Stimulated activated naive CD8-positive, alpha-beta T cell treated with anti-CD3 and anti-CD28 coated beads, Interleukin-15, amount 100 ng/mL, for 72 hours (primary cell): ENCODE measurements at regions not wholly inside any gene's neighbourhood (a gene's known extent, or its start where the extent isn't known, plus 50 kb on each side); places are given as distances from the start of the nearest gene placed in this dataset.
"Not testable (repeated sequence)": the region's sequence is repeated elsewhere in the genome, so short reads cannot be mapped to it uniquely, and the experiment has no call there.

ENCODE experiments used
- ATAC-seq: fragments of 150-1000 bp; cut with Tn5 transposase; 2 replicates; pipeline ENCODE4 v1.10.0; 2021; ENCODE audit warnings: mild to moderate bottlenecking, moderate library complexity
- DNase-seq, 2 donors: peaks; one replicate each; pipeline ENCODE4 v3.0.0; 2021 to 2022
- H3K27ac Mint-ChIP-seq, 2 donors: one replicate each; pipeline ENCODE4 v1.8.0; 2022; ENCODE audit warnings: mild to moderate bottlenecking in 2 of 2, mixed read lengths in 2 of 2, moderate library complexity in 2 of 2
- H3K27me3 Mint-ChIP-seq: one replicate; pipeline ENCODE4 v1.8.0; 2022; ENCODE audit warnings: mixed read lengths
- H3K4me1 Mint-ChIP-seq: one replicate; pipeline ENCODE4 v1.8.0; 2022; ENCODE audit warnings: mild to moderate bottlenecking, mixed read lengths
- H3K4me3 Mint-ChIP-seq, 2 donors: one replicate each; pipeline ENCODE4 v1.8.0; 2022; ENCODE audit warnings: mild to moderate bottlenecking in 2 of 2, mixed read lengths in 2 of 2, moderate library complexity in 1 of 2
- H3K9me3 Mint-ChIP-seq, 2 donors: one replicate each; pipeline ENCODE4 v1.8.0; 2022; ENCODE audit warnings: mixed read lengths in 2 of 2

DNA sequence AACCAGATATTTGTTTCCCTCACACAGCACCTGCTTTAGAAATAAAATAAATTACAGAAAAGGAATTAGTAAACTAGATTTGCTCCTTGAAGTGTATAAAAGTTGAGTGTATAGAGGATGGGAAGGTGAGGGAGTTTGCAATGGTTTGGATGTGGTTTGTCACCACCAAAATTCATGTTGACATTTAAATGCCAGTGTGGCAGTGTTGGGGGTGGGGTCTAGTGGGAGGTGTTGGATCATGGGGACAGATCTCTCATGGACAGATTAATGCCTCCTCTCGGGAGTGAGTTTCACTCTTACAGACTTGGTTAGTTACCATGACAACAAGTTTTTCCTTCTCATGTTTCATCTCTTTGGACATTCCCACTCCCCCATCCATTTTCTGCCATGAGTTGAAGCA lies 83.9 kb upstream of the PRSS3 start:
- not testable (repeated sequence) for H3K4me1 Mint-ChIP-seq, DNase-seq, H3K27me3 Mint-ChIP-seq, H3K9me3 Mint-ChIP-seq, ATAC-seq, H3K4me3 Mint-ChIP-seq, H3K27ac Mint-ChIP-seq

DNA sequence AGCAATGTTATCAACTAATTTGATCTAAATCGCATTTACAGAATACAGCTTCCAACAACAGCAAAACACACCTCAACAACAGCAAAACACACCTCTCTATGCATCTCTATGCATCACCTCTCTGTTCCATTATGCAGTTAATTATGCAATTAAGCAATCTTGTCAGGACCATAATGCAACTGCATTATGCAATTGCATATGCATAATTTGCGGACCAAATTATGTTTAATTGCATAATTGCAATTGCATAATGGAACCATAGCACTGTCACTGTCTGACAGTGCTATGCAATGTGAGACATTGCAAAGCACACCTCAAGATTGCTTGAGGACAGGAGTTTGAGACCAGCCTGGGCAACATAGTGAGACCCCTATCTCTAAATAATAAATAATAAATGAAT lies 80.4 kb upstream of the PRSS3 start:
- DNase-seq = no peak
- no peak overlapping the region for H3K4me3 Mint-ChIP-seq
- peaks cover 5% of the 10 kb centered on the region for H3K4me1 Mint-ChIP-seq

DNA sequence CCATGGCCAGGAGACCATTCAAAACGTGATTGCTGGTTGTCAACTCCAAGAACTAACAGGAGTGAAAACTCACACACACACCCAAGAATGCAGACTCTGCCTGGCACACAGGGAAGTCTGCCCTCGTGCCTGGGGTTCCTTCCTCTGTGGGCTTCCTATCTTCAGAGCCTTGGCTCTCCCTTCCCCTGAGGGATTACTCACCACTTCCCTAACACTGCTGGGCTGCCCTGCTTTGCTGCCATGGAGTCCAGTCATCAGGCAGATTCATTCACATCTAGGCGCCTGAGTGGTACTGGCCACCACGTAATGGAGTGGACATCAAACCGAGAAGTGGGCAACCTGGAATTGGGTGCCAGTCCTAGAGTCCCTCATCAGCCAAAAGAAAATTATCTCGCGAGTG lies 76.4 kb upstream of the PRSS3 start:
- Mint-ChIP-seq H3K4me3 (no peak overlapping the region), H3K27ac (no peak overlapping the region), H3K4me1 (peaks cover 14% of the 10 kb centered on the region), H3K9me3 (no peaks in the 10 kb centered on the region), H3K27me3 (peaks cover 8% of the 10 kb centered on the region)
- DNase-seq (no peak), ATAC-seq (no peak)

More for the DNA sequence above, 80.4 kb upstream of the PRSS3 start:
- ATAC-seq = no peak
- Mint-ChIP-seq H3K27me3 (peaks cover under 1% of the 10 kb centered on the region), H3K27ac (no peak overlapping the region), H3K9me3 (no peaks in the 10 kb centered on the region)

DNA sequence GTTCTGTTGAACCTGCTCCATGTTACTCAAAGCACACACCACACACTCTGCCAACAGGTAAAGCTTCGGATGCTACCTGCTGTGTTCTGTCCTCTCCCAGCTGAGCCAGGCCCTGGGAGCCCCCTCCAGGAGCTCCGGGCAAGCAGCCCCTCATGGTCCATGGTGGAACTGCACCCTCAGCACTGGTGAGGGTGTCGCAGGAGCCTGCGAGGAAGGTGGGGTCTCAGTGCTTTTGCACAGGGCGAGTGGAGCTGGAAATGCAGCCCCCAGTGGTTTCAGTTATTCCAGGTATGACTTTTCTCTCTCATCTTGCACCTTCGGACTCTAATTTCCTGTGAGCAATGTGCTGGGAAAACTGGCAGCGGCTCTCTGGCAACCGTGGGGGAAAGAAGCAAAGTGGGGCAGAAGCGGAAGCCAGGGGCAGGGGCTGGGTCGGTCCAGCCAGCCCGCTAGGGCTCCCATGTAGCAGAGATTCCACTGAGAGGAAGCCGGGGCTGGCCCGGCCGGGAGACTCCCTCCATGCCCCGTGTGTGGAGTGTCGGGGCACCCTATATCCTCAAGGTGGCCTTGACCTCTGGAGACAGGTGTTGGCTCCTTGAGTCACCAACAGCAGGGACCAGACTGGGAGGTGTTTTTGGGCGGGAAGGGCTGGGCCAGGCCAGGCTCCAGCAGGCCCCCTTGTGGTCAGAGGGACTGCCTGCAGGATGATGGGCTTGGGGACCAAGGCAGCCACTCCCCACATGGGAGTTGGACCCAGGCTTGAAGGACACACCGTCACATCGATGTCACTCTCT lies 75.6 kb upstream of the PRSS3 start:
- peaks cover 8% of the 10 kb centered on the region for H3K27me3 Mint-ChIP-seq
- peak; percentile 37 to 52 for DNase-seq
- no peaks in the 10 kb centered on the region for H3K9me3 Mint-ChIP-seq
- no peak overlapping the region for H3K27ac Mint-ChIP-seq
- ATAC-seq = peak; percentile 72
- H3K4me1 Mint-ChIP-seq = peaks cover 14% of the 10 kb centered on the region
- peak overlapping the region; percentile 36 for H3K4me3 Mint-ChIP-seq

DNA sequence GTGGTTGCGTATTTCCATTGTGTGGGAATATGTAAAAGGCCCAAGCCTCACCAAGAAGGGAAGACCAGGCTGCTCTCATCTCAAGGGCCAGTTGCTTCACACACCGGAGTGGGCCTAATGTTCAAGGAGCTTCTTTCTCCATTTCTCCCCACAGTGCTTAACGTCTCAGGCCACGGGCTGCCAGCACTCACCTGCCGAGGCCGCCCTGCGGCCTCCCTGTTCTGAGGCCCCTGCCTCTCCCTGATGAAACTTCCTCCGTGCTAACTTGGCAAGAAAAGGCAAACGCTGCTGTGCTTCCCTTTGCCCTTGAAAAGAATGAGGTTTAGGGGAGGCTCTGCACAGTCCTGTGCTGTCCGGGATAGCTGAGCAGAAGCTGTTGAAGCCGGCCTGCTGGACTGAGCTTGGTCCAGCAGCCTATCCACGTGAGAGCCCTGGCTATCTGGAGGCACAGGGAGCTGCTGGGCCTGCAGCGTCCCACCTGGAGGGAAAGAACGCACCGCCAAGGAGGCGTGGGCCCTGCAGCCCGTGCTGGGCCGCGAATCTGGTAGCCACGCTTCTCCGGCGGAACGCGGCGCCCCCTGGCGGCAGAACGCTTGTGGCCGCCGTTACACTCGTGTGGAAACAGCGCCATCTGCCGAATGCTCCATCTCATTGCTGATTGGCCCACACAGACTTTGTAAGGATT lies 73.5 kb upstream of the PRSS3 start:
- Mint-ChIP-seq H3K27ac (no peak overlapping the region), H3K4me1 (peaks cover 14% of the 10 kb centered on the region), H3K27me3 (peaks cover 8% of the 10 kb centered on the region), H3K9me3 (no peaks in the 10 kb centered on the region), H3K4me3 (no peak overlapping the region)
- DNase-seq (peak; percentile 85 to 89), ATAC-seq (peak; percentile 83)

DNA sequence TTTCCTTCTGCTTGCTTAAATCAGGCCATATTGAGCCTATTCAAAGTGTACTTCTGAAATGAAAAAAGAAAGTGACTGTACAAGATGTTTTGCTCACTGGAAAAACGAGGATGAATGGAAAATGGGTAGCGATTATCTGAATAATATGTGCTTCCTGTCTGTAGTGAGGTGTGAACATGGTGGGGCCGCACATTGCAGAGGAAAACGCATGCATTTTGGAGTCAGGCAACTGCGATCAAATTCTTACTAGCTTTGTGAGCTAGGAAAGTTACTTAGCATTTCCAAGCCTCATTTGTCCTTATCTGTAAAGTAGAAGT lies 73.0 kb upstream of the PRSS3 start:
- H3K27ac Mint-ChIP-seq = no peak overlapping the region
- no peak overlapping the region for H3K4me3 Mint-ChIP-seq
- no peaks in the 10 kb centered on the region for H3K9me3 Mint-ChIP-seq
- H3K4me1 Mint-ChIP-seq = peaks cover 14% of the 10 kb centered on the region
- DNase-seq = no peak
- ATAC-seq = no peak
- H3K27me3 Mint-ChIP-seq = peaks cover 8% of the 10 kb centered on the region

DNA sequence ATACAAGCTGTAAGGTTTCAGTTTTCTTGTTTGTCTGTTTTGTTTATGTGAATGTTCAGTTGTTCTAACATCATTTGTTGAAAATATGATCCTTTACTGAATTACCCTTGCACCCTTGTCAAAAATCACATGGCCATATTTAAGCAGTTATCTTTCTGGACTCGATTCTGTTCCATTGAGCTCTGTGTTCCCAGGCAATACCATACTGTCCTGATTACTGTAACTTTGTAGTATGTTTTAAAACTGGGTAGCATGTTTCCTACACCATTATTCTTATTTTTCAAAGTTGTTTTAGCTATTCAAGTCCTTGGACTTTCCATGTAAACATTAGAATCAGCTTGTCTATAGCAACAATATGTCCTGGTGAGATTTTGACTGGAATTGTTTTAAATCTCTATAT lies 66.7 kb upstream of the PRSS3 start:
- ATAC-seq (no peak), DNase-seq (no peak)
- no peaks in the 10 kb centered on the region for H3K4me1 Mint-ChIP-seq
- H3K4me3 Mint-ChIP-seq = no peak overlapping the region
- no peaks in the 10 kb centered on the region for H3K9me3 Mint-ChIP-seq
- H3K27me3 Mint-ChIP-seq = peaks cover 10% of the 10 kb centered on the region
- no peak overlapping the region for H3K27ac Mint-ChIP-seq

DNA sequence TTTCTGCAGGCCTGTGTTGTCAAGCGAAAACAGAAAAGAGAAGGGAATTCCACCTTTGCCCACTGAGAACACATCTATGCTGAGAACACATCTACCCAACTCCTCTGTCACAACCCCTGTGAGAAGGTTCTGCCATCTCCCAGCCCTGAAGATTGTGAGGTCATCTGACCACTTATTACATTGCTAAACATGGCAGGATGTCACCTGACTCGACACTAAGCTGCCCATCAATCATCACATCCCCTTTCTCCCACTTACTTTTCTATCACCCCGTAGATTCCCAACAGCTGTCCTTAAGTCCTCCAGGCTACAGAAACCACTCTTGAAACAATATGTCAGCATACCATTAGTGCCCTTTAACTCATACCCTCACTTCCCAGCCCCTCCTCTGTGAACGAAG lies 64.2 kb upstream of the PRSS3 start:
- Mint-ChIP-seq H3K9me3 (no peaks in the 10 kb centered on the region), H3K4me3 (no peak overlapping the region), H3K4me1 (no peaks in the 10 kb centered on the region), H3K27ac (no peak overlapping the region), H3K27me3 (peaks cover 25% of the 10 kb centered on the region)
- ATAC-seq (no peak), DNase-seq (no peak)

DNA sequence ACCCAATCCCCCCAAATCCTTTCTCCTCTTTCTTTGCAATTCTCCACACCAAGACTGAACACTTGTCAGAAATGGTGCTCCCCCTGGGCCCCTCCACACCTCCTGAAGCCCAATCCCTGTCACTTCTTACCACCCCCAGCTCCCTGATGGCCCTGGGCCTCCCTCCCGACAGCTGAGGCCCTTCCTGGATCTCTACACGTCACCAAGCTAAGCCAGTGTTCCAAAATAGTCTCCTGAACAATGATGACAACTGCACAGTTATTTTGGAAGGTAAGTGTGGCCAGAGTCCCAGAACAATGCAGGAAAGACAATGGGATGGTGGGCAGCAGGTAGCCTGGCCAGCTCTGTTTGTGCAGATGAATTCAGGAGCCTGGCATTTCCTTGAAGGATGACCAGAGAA lies 63.7 kb upstream of the PRSS3 start:
- Mint-ChIP-seq H3K27me3 (peaks cover 25% of the 10 kb centered on the region), H3K4me1 (no peaks in the 10 kb centered on the region), H3K4me3 (no peak overlapping the region), H3K9me3 (no peaks in the 10 kb centered on the region), H3K27ac (no peak overlapping the region)
- ATAC-seq = no peak
- no peak for DNase-seq

DNA sequence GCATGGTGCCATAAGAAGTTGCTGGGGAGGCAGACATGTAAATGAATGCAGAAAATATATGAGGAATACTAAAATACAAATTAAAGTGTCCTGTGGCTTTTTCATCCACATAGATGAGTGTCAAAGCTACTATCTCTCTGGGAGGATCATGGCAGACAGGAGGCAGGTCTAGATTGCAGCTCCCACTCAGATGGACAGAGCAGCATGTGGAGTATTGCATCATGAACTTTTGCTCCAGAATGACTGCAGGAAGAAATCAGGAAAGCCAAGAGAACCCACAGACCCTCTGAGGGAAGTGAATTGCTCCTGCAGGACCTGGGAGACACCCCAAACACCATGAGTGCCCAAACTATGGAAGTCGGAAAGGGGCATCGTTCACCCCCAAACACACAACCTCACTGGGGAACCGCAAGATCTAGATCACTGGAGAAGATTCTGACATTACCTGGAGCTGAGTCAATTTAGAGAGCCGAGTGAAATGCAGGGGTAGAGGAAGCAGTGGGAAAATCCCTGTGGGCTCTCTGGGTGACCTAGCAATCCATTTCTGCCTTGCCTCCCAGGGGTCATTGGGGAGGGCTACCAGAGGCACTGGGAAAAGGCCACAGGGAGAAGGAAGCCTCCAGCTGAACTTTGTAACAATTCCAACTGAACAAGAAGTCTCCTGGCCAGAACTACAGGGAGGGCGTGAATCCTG lies 61.0 kb upstream of the PRSS3 start:
- not testable (repeated sequence) for H3K9me3 Mint-ChIP-seq, ATAC-seq, H3K27ac Mint-ChIP-seq, DNase-seq, H3K4me1 Mint-ChIP-seq, H3K4me3 Mint-ChIP-seq
- peaks cover 33% of the 10 kb centered on the region for H3K27me3 Mint-ChIP-seq

DNA sequence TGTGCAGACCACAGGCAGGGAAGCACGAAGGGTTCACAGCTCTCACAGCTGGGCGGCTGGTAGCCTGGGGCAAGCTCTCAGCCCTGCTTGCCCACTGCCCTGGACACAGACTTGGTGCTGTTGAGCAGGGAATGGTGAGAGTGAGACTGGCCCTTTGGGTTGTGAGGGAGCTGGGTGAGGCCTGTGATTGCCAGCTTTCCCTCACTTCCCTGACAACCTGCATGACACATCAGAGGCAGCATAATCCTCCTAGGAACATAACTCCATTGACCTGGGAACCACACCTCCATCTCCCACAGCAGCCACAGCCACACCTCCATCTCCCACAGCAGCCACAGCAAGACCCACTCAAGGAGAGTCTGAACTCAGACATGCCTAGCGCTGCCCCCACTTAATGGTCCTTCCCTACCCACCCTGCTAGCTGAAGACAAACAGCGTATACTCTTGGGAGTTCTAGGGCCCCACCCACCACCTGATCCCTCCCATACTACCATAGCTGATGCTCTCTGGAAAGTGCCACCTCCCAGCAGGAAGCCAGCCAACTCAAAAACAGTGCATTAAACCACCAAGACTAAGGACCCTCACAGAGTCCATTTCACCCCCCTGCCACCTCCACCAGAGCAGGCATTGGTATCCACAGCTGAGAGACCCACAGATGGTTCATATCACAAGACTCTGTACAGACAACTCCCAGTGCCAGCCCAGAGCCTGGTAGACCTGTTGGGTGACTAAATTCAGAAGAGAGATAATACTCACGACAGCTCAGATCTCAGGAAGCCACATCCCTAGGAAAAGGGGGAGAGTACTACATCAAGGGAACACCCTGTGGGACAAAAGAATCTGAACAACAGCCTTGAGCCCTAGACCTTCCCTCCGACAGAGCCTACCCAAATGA lies 60.2 kb upstream of the PRSS3 start:
- H3K27me3 Mint-ChIP-seq = peaks cover 33% of the 10 kb centered on the region
- H3K4me3 Mint-ChIP-seq, DNase-seq: not testable (repeated sequence)

DNA sequence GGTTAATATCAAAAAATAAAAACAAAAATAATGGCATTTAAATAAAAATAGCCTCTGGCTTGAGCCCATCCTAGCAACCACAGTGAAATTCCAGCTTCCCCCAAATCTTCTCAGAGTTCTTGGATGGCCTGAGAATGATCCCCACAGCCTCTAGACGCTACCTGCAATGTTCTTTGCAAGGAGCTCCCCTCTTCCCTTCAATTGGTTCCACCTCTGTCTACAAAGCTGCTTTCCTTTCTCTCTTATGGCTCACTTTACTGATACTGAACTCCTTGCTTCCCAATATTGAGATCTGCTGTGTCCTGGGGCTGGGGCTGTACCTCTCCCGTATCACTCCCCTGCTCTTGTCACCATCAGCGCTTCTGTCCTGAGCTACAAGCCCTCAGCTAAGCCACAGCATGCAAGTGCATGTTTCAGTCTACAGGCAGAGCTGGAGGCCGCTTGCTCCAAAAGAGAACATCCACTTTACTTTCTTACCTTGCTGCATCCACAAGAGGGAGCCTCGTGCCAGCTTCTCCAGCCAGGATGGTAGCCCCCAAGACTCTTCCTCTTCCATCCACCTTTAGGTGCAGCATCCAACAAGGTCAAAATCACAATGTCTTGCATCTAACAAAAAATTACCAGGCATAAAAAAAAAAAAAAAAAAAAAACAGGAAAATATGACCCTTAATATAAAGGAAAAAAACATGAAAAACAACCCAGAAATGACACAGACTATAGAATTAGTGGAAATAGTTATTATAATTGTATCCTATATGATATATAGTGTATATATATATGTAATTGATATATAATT lies 57.4 kb upstream of the PRSS3 start:
- Mint-ChIP-seq H3K27me3 (peaks cover 22% of the 10 kb centered on the region), H3K4me1 (no peaks in the 10 kb centered on the region), H3K27ac (peak overlapping the region in 1 of 2 donors; percentile 0), H3K9me3 (no peaks in the 10 kb centered on the region), H3K4me3 (no peak overlapping the region)
- DNase-seq (peak in 1 of 2 donors; percentile 32), ATAC-seq (peak; percentile 61)

More for the DNA sequence above, 60.2 kb upstream of the PRSS3 start:
- not testable (repeated sequence) for ATAC-seq, H3K9me3 Mint-ChIP-seq, H3K27ac Mint-ChIP-seq, H3K4me1 Mint-ChIP-seq

DNA sequence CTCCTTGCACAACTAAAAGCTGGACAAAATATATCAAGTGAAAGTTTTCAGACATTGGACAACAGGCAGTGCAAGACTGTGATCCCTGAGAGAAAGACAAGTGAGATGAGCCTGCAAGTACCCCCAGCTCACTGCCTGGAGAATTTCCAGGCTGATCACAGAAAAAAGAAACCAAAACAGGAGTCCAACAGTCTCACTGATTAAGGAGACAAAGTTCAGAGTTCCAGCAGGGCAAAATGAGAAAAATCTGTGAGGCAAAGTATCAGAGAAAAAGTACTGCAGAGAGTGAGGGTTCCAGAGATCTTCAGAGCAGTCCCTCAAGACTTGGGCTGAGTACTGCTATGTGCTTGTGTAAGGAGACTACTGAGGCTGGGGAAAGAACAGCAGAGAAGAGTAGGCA lies 56.0 kb upstream of the PRSS3 start:
- H3K4me3 Mint-ChIP-seq = no peak overlapping the region
- no peaks in the 10 kb centered on the region for H3K4me1 Mint-ChIP-seq
- no peak for DNase-seq
- H3K27ac Mint-ChIP-seq = no peak overlapping the region
- H3K27me3 Mint-ChIP-seq = peaks cover 19% of the 10 kb centered on the region
- ATAC-seq = no peak
- peaks cover 0 to 3% of the 10 kb centered on the region in 2 donors for H3K9me3 Mint-ChIP-seq

DNA sequence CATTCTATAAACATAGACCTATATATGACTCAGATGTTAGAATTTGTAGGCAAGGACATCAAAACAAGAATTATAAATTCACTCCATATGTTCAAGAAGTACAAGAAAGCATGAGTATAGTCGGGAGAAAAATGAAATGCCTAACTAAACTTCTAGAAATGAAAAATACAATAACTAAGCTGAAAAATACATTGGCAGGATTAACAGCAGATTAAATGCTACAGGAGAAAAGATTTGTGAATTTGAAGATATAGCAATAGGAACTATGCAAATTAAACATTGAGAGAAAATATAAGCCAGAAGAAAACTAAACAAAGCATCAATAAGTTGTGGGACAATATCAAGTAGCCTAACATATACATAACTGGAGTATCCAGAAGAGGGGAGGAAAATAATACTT lies 55.3 kb upstream of the PRSS3 start:
- Mint-ChIP-seq H3K27me3 (peaks cover 12% of the 10 kb centered on the region), H3K27ac (no peak overlapping the region), H3K4me3 (no peak overlapping the region), H3K9me3 (peaks cover 0 to 3% of the 10 kb centered on the region in 2 donors), H3K4me1 (no peaks in the 10 kb centered on the region)
- ATAC-seq (no peak), DNase-seq (no peak)

DNA sequence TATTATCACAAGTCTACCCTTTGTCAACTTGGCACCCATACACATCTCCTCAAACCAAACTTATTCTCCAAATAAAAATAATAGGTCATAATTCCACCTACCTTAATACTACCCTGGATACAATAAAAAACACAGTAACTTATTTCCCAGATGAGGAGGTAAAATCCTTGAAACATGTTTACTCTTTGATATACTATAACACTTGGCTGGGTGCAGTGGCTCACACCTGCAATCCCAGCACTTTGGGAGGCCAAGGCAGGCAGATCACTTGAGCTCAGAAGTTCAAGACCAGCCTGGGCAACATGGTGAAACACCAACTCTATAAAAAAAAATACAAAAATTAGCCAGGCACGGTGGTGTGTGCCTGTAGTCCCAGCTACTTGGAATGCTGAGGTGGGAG lies 54.4 kb upstream of the PRSS3 start:
- not testable (repeated sequence) for ATAC-seq, H3K9me3 Mint-ChIP-seq, H3K27ac Mint-ChIP-seq, H3K4me3 Mint-ChIP-seq, DNase-seq, H3K4me1 Mint-ChIP-seq
- peaks cover 14% of the 10 kb centered on the region for H3K27me3 Mint-ChIP-seq
